GM18907 (cell line): ENCODE measurements at regions not wholly inside any gene's neighbourhood (a gene's known extent, or its start where the extent isn't known, plus 50 kb on each side); places are given as distances from the start of the nearest gene placed in this dataset.
"Not testable (repeated sequence)": the region's sequence is repeated elsewhere in the genome, so short reads cannot be mapped to it uniquely, and the experiment has no call there.

Experiments
- ATAC-seq: cut with Tn5 transposase; IDR thresholded peaks from one replicate; pipeline ENCODE4 v1.9.1; 2021; ENCODE audit warnings: mild to moderate bottlenecking, moderate library complexity; ENCODE audit not compliant: unreplicated experiment

- not testable (repeated sequence) for ATAC-seq
Measured at GRCh38 chr12:116327992-116328391, 50.5 kb upstream of the MED13L start.

- ATAC-seq, result no peak
Measured at GRCh38 chr12:116331876-116332275, 54.4 kb upstream of the MED13L start.

GRCh38 chr12:116332705-116333380, 55.4 kb upstream of the MED13L start:
- ATAC-seq, result no peak

DNA sequence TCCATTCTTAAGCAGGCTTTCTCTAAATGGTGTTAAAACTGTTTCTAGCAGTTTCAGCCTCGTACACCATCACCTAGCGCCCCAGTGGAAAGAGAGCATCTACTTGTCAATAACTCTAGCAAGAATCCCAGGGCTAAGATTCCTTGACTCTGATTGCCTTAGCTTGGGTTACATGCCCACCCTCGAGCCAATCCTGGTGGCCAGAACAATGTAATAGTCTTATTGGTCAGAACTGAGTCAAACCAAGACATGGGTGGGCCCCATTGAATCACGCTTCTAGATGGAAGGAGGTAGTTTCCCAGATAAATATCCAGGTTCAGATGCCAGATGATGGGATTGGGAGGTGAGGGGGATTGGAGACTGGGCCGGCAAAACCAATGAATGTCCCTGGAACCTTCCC, 55.9 kb upstream of the MED13L start:
- ATAC-seq, result no peak

DNA sequence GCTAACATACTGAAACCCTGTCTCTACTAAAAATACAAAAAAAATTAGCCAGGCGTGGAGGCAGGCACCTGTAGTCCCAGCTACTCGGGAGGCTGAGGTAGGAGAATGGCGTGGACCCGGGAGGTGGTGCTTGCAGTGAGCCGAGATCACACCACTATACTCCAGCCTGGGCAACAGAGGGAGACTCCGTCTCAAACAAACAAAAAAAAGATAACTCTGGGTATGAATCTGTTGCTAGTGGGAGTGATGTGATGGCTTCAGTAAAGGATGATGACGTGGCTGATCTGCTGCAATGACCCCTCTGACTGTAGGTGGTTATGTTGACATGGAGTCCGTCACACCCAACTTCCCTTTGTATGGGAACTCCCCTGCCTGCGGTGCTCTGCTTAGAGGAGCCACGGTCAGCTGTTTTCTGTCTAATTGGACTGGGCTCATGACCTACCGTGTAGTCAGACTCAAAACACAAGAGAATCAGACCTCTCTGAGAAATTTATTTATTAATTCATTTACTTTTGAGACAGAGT, 59.1 kb upstream of the MED13L start:
- ATAC-seq, result peak; percentile 88

GRCh38 chr12:116337312-116337711, 59.8 kb upstream of the MED13L start:
- no peak for ATAC-seq

DNA sequence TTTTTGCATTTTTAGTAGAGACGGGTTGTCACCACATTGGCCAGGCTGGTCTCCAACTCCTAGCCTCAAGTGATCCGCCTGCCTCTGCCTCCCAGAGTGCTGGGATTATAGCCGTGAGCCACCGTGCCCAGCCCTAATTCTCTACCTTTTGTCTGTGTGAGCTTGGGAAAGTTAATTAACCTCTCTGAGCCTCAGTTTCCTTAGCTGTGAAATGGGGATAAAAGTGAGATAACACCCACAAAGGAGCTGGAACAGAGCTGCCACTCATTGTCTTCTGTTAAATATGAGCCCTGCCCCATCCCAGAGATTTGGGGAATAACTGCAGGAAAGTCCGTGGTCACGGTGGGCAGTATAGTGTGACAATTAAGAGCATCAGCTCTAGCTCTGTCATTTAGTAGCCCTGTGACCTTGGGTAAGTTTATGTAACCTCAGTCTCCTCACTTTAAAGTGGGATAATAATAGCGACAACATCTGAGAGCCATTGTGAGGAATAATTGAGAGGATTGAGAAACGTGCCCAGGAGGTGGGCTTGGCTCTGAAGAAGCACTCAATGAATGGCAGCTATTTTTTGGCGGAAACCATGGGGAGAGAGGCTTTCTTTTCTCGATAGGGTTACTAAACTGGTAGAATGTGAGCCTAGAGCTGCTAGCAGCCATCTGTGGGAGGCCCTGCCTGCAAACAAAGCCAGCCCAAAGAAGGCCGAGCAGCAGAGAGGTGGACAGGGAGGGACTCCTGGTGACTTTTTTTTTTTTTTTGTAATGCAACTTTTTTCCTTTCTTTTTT, 60.8 kb upstream of the MED13L start:
- ATAC-seq, result no peak

DNA sequence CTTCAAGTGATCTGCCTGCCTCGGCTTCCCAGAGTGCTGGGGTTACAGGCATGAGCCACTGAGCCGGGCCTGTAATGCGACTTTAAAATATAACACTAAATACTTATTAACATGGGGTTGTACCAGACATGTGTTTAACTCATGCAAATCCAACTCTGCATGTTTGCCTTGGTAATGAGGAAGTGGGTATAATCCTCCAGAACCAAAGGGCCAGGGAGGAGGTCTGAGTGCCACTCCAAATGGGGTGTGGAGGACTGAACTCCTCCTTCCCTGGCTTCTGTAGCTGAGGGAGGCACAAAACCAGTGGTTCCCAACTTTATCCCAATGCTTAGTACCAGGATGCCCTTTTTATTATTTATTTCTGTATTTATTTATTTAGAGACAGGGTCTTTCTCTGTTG, 61.6 kb upstream of the MED13L start:
- ATAC-seq, result no peak

DNA sequence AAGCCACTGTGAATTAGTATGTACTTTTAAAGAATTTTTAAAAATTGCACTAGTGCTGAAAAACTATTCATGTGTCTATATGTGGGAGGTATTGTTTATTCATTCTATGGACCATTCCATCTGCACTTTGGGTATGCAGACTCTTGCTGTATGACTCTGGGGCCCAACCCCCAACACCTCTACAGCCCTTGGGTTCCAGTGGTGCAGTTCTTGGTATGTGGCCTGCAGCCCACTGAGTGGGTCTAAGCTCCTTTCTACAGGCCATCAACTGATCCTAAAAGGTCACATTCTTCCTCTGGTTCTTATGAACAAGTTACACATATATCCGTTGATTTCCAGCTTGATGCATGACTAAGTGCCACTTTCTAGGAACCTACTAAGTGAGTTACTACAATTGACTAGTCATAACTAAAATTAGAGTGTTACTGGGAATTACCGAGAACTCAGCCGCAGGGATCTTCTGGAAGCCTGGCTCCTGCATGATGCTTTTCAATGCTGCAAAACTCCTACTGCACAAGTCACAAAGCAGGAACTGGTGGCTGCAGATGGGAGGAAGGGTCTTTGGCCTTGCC, 62.4 kb upstream of the MED13L start:
- no peak for ATAC-seq

GRCh38 chr12:116343331-116343884, 65.9 kb upstream of the MED13L start:
- no peak for ATAC-seq

DNA sequence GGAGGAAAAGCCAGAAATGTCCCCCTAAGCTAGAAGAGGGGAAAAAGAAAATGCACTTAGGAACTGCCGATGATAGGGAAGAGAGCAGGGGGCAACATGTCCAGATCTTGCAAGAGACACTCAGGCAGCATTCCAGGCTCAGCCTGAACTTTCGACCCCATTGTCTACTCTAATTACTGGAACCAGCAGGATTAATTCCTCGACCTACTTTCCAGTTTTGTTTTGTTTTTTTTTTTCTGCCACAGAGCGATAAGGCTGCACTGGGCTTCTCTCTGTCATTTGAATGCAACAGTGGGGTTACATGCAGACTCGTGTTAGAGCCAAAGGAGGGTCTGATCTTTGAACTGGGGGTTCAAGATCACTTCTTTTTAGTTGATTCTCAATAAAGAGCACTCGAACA, 68.7 kb upstream of the MED13L start:
- ATAC-seq, result no peak

- no peak for ATAC-seq
Measured at GRCh38 chr12:116346741-116347140, 69.2 kb upstream of the MED13L start.

DNA sequence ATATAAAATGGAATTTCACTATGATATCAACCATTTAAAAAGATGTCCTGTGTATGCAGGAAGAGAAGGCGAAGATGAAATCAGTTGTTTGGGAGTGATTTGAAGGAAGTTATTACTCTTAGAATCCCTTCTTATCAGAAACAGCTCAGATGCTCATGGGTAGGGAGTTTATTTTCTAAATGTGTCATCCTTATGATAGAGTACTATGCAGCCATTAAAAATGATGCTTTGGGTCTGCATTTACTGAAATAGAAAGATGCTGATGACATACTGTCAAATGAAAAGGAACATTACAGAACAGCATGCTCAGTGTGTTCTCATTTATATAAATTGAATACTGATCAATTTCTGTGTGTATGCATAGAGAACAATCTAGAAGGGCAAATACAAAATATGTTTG, 69.8 kb upstream of the MED13L start:
- ATAC-seq, result no peak

DNA sequence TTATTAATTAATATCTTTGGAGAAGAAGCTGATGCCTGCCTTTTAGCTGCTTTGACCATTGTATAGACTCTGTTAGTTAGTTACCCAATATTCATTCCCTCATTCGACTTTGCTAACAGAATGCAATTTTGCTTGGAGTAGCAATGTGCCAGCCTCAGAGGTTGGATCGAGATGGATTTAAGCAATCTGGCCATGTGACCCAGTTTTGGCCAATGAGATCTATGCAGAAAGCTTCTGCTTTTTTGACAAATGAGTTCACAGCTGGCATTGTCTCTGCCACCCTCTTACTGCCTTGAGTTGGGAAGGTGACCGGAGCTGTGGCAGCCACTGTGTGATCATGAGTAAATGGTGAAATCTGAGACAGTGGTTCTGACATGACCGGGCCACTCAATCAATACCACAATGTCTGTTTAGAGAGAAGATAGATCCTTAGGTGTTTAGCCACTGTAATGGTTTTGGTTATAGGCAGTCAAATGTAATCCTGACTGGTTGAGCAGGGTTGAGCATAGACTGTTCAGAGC, 74.9 kb upstream of the MED13L start:
- no peak for ATAC-seq

GRCh38 chr12:116353958-116354357, 76.5 kb upstream of the MED13L start:
- no peak for ATAC-seq

DNA sequence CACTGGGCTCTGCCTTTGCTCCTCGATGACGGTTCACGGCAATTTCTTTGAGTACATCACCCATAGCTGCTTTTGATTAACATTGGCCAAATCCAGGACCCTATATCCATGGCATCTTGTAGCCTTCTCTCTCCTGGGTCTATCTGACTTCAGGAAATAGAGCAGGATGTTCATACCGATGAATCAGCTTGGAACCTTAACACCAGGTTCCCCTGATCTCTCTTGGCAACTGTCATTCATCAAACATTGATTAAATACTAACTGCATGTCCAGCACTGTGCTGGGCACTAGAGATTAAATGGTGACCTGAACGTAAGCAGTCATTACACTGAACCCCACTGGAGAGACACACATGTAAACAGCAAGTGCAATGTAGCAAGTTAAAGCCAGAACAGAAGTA, 77.0 kb upstream of the MED13L start:
- no peak for ATAC-seq

DNA sequence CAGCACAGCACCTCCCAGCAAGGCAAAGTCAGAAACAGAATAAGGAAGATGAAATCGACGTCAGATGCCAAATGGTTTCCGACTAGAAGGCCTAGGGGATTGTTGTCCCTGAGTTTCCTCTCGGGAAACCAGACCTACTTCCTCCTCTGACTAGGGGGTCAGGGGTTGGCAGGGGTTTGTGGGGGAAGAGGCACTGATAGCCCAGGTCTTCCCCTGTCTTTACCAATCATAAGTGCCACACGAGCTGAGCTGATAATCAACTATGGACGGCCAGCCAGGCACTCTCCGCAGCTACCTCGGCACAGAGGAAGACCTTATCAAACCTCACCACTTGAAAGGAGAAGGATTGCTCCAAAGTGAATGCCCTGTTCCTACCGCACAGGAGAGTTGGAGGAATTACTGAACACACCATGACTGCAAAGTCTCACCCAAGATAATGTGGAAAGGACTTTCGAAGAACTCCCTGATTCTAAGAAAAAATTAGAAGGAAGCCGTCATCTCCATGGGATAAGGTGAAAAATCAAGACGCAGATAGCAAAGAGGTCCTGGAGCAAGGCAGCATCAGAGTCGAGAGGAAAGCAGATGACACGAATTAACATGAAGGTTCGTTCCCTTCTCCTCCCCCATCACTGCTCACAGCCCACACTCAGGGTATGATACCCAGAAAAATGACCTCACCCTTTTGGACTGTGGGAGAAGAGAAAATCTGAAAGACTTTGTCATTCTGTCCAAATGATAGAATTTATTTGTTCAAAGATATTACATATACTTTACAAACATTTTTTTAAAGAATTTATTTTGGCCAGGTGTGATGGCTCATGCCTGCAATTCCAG, 77.7 kb upstream of the MED13L start:
- ATAC-seq, result no peak

DNA sequence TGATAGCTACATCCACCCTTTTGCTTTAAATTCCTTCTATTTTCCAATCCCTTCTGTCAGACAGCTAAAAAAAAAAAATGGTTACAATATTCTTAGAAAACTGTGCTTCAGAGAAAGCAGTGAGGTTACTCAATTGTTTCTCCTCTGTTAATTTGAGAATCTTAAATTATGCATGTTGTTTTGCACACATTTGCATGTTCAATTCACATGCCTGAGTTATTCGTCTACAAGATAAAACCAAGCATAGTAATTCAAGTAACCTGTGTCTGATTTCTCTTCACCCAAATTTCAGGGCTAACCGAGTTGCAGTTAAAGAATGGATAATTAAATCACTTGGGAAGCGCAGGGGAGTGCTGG, 81.0 kb upstream of the MED13L start:
- ATAC-seq, result no peak

DNA sequence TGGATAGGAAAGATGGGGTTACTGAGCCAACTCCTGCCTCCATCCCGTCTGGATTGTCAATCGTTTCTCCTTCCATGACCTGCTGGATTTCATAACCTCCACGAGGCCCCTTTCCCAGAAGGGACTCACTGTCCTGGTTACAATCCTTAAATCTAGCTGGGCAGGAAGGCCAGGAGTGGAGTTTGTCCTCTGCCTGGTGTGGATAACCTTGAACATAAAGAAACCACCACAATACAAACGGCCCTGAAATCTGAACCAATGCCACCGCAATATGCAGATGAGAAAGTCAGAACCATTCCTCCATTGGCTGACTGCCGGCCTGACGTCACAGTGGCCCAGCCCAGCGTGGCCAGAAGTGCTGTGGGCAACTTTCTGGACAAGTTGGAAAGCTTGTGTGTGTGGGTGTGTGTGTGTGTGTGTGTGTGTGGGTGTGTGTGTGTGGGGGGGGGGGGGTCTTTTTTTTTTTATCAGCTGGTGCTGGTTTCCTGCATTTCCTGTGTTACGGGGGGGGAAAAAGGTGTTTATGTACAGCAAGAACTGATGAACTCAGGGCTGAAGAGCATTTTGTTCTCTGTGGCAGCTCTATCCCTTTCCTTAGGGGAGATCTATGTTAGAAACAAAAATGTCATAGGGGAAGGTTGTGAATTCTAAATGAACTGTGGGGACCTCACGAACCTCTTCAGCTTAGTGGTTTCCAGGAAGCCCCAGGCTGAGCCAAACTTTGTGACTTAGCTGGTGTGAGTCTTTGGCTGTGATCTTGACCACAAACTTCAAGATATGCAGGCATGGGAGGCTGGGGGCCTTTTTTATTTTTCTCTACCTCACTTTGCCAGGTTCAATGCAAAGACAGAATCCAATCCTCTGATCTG, 81.6 kb upstream of the MED13L start:
- no peak for ATAC-seq
